ENCODE measurements at regions not wholly inside any gene's neighbourhood (a gene's known extent, or its start where the extent isn't known, plus 50 kb on each side); places are given as distances from the start of the nearest gene placed in this dataset.

GRCh38 chr4:110982486-110982885 is 359.6 kb upstream of the PITX2 start:
- no peak for TF ChIP-seq BRCA1 (IDR thresholded peaks at IDR 0.05; ENCODE audit: low read depth, low read length)
- no peak for TF ChIP-seq RELA (IDR thresholded peaks at IDR 0.05; ENCODE audit: borderline replicate concordance, partially characterized antibody)
- no peak for TF ChIP-seq CTCF (IDR thresholded peaks at IDR 0.05 in 2 of 3, conservative IDR thresholded peaks at IDR 0.05 in 1 of 3; ENCODE audit: control insufficient read depth in 2 of 3, extremely low read depth in 1 of 3, insufficient read depth in 1 of 3, low read depth in 3 of 3, low read length in 3 of 3)
- no peak for TF ChIP-seq POLR2AphosphoS5 (IDR thresholded peaks at IDR 0.05; ENCODE audit: low read length)
- no peak for TF ChIP-seq BCL3 (IDR thresholded peaks at IDR 0.05; ENCODE audit: borderline replicate concordance, insufficient read depth, low read depth, low read length, poor library complexity, severe bottlenecking)
- TF ChIP-seq ETV6 (conservative IDR thresholded peaks at IDR 0.05 in 1 of 2, IDR thresholded peaks at IDR 0.05 in 1 of 2; ENCODE audit: borderline replicate concordance in 1 of 2, low read depth in 1 of 2) = no peak
- no peak for TF ChIP-seq ZNF274 (IDR thresholded peaks at IDR 0.05; ENCODE audit: insufficient read depth, insufficient read length)
